ENCODE measurements at regions not wholly inside any gene's neighbourhood (a gene's known extent, or its start where the extent isn't known, plus 50 kb on each side); places are given as distances from the start of the nearest gene placed in this dataset.

DNA sequence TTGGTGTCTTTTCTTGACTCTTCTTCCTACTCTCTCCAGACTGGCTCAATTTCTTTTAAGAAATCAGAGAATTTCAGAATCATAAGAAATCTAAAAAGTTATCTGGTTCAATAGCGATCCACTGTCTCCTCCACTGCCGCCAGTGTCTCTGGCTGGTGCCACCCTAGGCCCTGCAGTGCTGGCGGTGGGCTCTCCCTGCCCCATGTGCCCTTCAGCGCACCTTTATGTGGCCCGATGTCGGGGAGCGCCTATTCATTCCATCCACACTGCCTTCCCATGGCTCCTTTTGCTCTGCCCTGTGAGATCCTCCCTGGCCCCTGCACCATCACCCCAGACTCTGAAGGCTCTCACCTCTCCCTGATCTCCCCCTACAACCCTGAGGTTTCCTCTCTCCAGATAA lies 62.8 kb downstream of the TBXT start:
- TF ChIP-seq, protein P1, sequence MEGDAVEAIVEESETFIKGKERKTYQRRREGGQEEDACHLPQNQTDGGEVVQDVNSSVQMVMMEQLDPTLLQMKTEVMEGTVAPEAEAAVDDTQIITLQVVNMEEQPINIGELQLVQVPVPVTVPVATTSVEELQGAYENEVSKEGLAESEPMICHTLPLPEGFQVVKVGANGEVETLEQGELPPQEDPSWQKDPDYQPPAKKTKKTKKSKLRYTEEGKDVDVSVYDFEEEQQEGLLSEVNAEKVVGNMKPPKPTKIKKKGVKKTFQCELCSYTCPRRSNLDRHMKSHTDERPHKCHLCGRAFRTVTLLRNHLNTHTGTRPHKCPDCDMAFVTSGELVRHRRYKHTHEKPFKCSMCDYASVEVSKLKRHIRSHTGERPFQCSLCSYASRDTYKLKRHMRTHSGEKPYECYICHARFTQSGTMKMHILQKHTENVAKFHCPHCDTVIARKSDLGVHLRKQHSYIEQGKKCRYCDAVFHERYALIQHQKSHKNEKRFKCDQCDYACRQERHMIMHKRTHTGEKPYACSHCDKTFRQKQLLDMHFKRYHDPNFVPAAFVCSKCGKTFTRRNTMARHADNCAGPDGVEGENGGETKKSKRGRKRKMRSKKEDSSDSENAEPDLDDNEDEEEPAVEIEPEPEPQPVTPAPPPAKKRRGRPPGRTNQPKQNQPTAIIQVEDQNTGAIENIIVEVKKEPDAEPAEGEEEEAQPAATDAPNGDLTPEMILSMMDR (IDR thresholded peaks at IDR 0.05; ENCODE audit: borderline replicate concordance, extremely low read depth, low read length, poor library complexity, severe bottlenecking) = no peak
- TF ChIP-seq EZH2 (IDR thresholded peaks at IDR 0.05; ENCODE audit: borderline replicate concordance, low read depth, low read length, severe bottlenecking) = no peak

Measured in DND-41 (cell line).